ENCODE measurements at regions not wholly inside any gene's neighbourhood (a gene's known extent, or its start where the extent isn't known, plus 50 kb on each side); places are given as distances from the start of the nearest gene placed in this dataset.

- H3K36me3 ChIP-seq (ENCODE audit: low read depth): no peaks in the 10 kb centered on the region
- no peak for TF ChIP-seq CTCF (IDR thresholded peaks at IDR 0.05)
- H3K9me3 ChIP-seq: peaks cover 17% of the 10 kb centered on the region
- ATAC-seq (no peak), DNase-seq (no peak)
- H3K4me3 ChIP-seq: no peak overlapping the region
- intact Hi-C loops (cut with DNase I, micrococcal nuclease): no loop called here
- H3K4me1 ChIP-seq (ENCODE audit: low read depth): no peaks in the 10 kb centered on the region
These were observed 154.6 kb upstream of the CDH2 start for GRCh38 chr18:28331551-28331950.

GRCh38 chr18:28313602-28314001 is 136.7 kb upstream of the CDH2 start:
- Histone ChIP-seq H3K9me3 (peaks cover 4% of the 10 kb centered on the region), H3K4me3 (no peak overlapping the region), H3K36me3 (ENCODE audit: low read depth) (no peaks in the 10 kb centered on the region), H3K4me1 (ENCODE audit: low read depth) (no peaks in the 10 kb centered on the region)
- no peak for ATAC-seq
- intact Hi-C loops (cut with DNase I, micrococcal nuclease): no loop called here
- no peak for DNase-seq
- no peak for TF ChIP-seq CTCF (IDR thresholded peaks at IDR 0.05)

GRCh38 chr18:28288784-28289183 is 111.9 kb upstream of the CDH2 start:
- H3K4me1 ChIP-seq (ENCODE audit: low read depth): no peaks in the 10 kb centered on the region
- intact Hi-C loops (cut with DNase I, micrococcal nuclease): no loop called here
- no peak for DNase-seq
- no peaks in the 10 kb centered on the region for H3K36me3 ChIP-seq (ENCODE audit: low read depth)
- no peak for ATAC-seq
- H3K9me3 ChIP-seq: peaks cover 8% of the 10 kb centered on the region
- no peak for TF ChIP-seq CTCF (IDR thresholded peaks at IDR 0.05)
- no peak overlapping the region for H3K4me3 ChIP-seq

- H3K4me1 ChIP-seq (ENCODE audit: low read depth): no peaks in the 10 kb centered on the region
- peaks cover 12% of the 10 kb centered on the region for H3K9me3 ChIP-seq
- no peak overlapping the region for H3K4me3 ChIP-seq
- intact Hi-C loops (cut with DNase I, micrococcal nuclease): no loop called here
- no peak for TF ChIP-seq CTCF (IDR thresholded peaks at IDR 0.05)
- DNase-seq: no peak
- H3K36me3 ChIP-seq (ENCODE audit: low read depth): no peaks in the 10 kb centered on the region
- ATAC-seq: no peak
These were observed 110.2 kb upstream of the CDH2 start for GRCh38 chr18:28287146-28287545.

GRCh38 chr18:28284132-28284531 is 107.2 kb upstream of the CDH2 start:
- ATAC-seq (no peak), DNase-seq (no peak)
- H3K4me3 ChIP-seq: no peak overlapping the region
- peaks cover 15% of the 10 kb centered on the region for H3K9me3 ChIP-seq
- intact Hi-C loops (cut with DNase I, micrococcal nuclease): no loop called here
- H3K4me1 ChIP-seq (ENCODE audit: low read depth): no peaks in the 10 kb centered on the region
- H3K36me3 ChIP-seq (ENCODE audit: low read depth): no peaks in the 10 kb centered on the region
- TF ChIP-seq CTCF (IDR thresholded peaks at IDR 0.05): no peak

GRCh38 chr18:28281400-28281799 is 104.5 kb upstream of the CDH2 start:
- no peaks in the 10 kb centered on the region for H3K4me1 ChIP-seq (ENCODE audit: low read depth)
- no peak overlapping the region for H3K4me3 ChIP-seq
- H3K9me3 ChIP-seq: peaks cover 15% of the 10 kb centered on the region
- intact Hi-C loops (cut with DNase I, micrococcal nuclease): no loop called here
- no peaks in the 10 kb centered on the region for H3K36me3 ChIP-seq (ENCODE audit: low read depth)
- no peak for DNase-seq
- no peak for TF ChIP-seq CTCF (IDR thresholded peaks at IDR 0.05)
- no peak for ATAC-seq

Measured in mucosa of descending colon (tissue), 3 donors.